Endodermal cell (in vitro differentiated cells): ENCODE measurements at regions not wholly inside any gene's neighbourhood (a gene's known extent, or its start where the extent isn't known, plus 50 kb on each side); places are given as distances from the start of the nearest gene placed in this dataset.

ENCODE experiments used
- DNase-seq: peaks from one replicate; pipeline ENCODE4 v3.0.0-alpha.2; 2017
- H3K27ac ChIP-seq: 2 replicates; pipeline ENCODE4 v1.5.1; 2013; ENCODE audit warnings: mild to moderate bottlenecking, low read depth, low read length, moderate library complexity
- H3K27me3 ChIP-seq: 2 replicates; pipeline ENCODE4 v1.6.1; 2013; ENCODE audit warnings: mild to moderate bottlenecking, low read length, moderate library complexity; ENCODE audit not compliant: insufficient read depth, control insufficient read depth, poor library complexity, severe bottlenecking
- H3K36me3 ChIP-seq: 2 replicates; pipeline ENCODE4 v1.7.0; 2013; ENCODE audit warnings: mild to moderate bottlenecking, low read length, moderate library complexity; ENCODE audit not compliant: control insufficient read depth, insufficient read depth
- H3K4me1 ChIP-seq: one replicate; pipeline ENCODE4 v1.7.0; 2013; ENCODE audit warnings: low read length; ENCODE audit not compliant: control insufficient read depth, insufficient read depth
- H3K4me3 ChIP-seq: 2 replicates; pipeline ENCODE4 v1.5.1; 2013; ENCODE audit warnings: mild to moderate bottlenecking, low read length, moderate library complexity
- H3K9ac ChIP-seq: 2 replicates; pipeline ENCODE4 v1.6.1; 2013; ENCODE audit warnings: mild to moderate bottlenecking, low read length, moderate library complexity; ENCODE audit not compliant: poor library complexity, severe bottlenecking; ENCODE audit errors: extremely low read depth
- H3K9me3 ChIP-seq: 2 replicates; pipeline ENCODE4 v1.6.1; 2013; ENCODE audit warnings: mild to moderate bottlenecking, low read length, moderate library complexity; ENCODE audit not compliant: control insufficient read depth
- H3K27ac Mint-ChIP-seq: 2 replicates; pipeline ENCODE4 v1.8.0; 2020; ENCODE audit warnings: mixed read lengths
- H3K27me3 Mint-ChIP-seq: 2 replicates; pipeline ENCODE4 v1.8.0; 2021; ENCODE audit warnings: mild to moderate bottlenecking, mixed read lengths; ENCODE audit not compliant: insufficient read depth
- H3K36me3 Mint-ChIP-seq: 2 replicates; pipeline ENCODE4 v1.8.0; 2020; ENCODE audit warnings: low read depth, mixed read lengths
- H3K4me1 Mint-ChIP-seq: 2 replicates; pipeline ENCODE4 v1.8.0; 2020; ENCODE audit warnings: mixed read lengths
- H3K4me3 Mint-ChIP-seq: 2 replicates; pipeline ENCODE4 v1.8.0; 2020; ENCODE audit warnings: mild to moderate bottlenecking, moderate library complexity, mixed read lengths
- H3K9me3 Mint-ChIP-seq: 2 replicates; pipeline ENCODE4 v1.8.0; 2020; ENCODE audit warnings: mild to moderate bottlenecking, mixed read lengths
- CTCF ChIP-seq: fragments of 200-600 bp; sonication (generic); conservative IDR thresholded peaks from 2 replicates; pipeline ENCODE4 v1.5.0; 2021; ENCODE audit warnings: antibody characterized with exemption, mild to moderate bottlenecking
- WGBS, 2 experiments: methylation state at CpG; one replicate each; pipeline versions ENCODE4 v1.1.5 to v1.1.7; 2013; ENCODE audit warnings: missing lambda C conversion rate in 2 of 2, mixed read lengths in 1 of 2; ENCODE audit not compliant: insufficient coverage in 1 of 2, insufficient read length in 1 of 2; 5-methylcytosine and 5-hydroxymethylcytosine counted together

GRCh38 chr7:155962191-155962967, 150.1 kb upstream of the SHH start:
- H3K27ac Mint-ChIP-seq, result no peak overlapping the region
- no peak overlapping the region for H3K4me3 Mint-ChIP-seq
- Histone ChIP-seq H3K36me3 (no peaks in the 10 kb centered on the region), H3K27ac (no peak overlapping the region), H3K27me3 (no peaks in the 10 kb centered on the region), H3K9ac (no peak overlapping the region), H3K9me3 (no peaks in the 10 kb centered on the region), H3K4me1 (no peaks in the 10 kb centered on the region), H3K4me3 (no peak overlapping the region)
- no peak for TF ChIP-seq CTCF
- no peaks in the 10 kb centered on the region for H3K36me3 Mint-ChIP-seq
- H3K27me3 Mint-ChIP-seq, result peaks cover 2% of the 10 kb centered on the region
- no peaks in the 10 kb centered on the region for H3K4me1 Mint-ChIP-seq
- DNase-seq, result peak; percentile 15
- H3K9me3 Mint-ChIP-seq, result no peaks in the 10 kb centered on the region
- 85 to 90% methylated on average over 8 to 13 of the region's 13 CpGs for WGBS, 2 experiments

- Mint-ChIP-seq H3K27ac (no peak overlapping the region), H3K4me1 (no peaks in the 10 kb centered on the region), H3K4me3 (no peak overlapping the region), H3K9me3 (no peaks in the 10 kb centered on the region), H3K27me3 (peaks cover 2% of the 10 kb centered on the region), H3K36me3 (no peaks in the 10 kb centered on the region)
- 74 to 86% methylated on average over 22 to 25 of the region's 25 CpGs for WGBS, 2 experiments
- no peak overlapping the region for H3K9ac ChIP-seq
- H3K4me1 ChIP-seq, result no peaks in the 10 kb centered on the region
- no peaks in the 10 kb centered on the region for H3K36me3 ChIP-seq
- peak; percentile 51 for DNase-seq
- H3K9me3 ChIP-seq, result no peaks in the 10 kb centered on the region
- peaks cover 1% of the 10 kb centered on the region for H3K27me3 ChIP-seq
- no peak overlapping the region for H3K4me3 ChIP-seq
- H3K27ac ChIP-seq, result no peak overlapping the region
- no peak for TF ChIP-seq CTCF
Measured at GRCh38 chr7:155961241-155962190, 149.3 kb upstream of the SHH start.

GRCh38 chr7:155959894-155960293, 147.6 kb upstream of the SHH start:
- Mint-ChIP-seq H3K36me3 (no peaks in the 10 kb centered on the region), H3K4me1 (no peaks in the 10 kb centered on the region), H3K27ac (no peak overlapping the region), H3K27me3 (peaks cover 2% of the 10 kb centered on the region), H3K9me3 (no peaks in the 10 kb centered on the region), H3K4me3 (no peak overlapping the region)
- H3K9ac ChIP-seq, result no peak overlapping the region
- H3K4me1 ChIP-seq, result no peaks in the 10 kb centered on the region
- no peaks in the 10 kb centered on the region for H3K36me3 ChIP-seq
- H3K4me3 ChIP-seq, result no peak overlapping the region
- 80 to 83% methylated on average over 8 to 13 of the region's 13 CpGs for WGBS, 2 experiments
- DNase-seq, result peak; percentile 56
- peaks cover 7% of the 10 kb centered on the region for H3K27me3 ChIP-seq
- H3K9me3 ChIP-seq, result no peaks in the 10 kb centered on the region
- H3K27ac ChIP-seq, result no peak overlapping the region
- no peak for TF ChIP-seq CTCF
